Stimulated activated CD4-positive, alpha-beta T cell treated with anti-CD3 and anti-CD28 coated beads, Interleukin-12 subunit alpha, Interleukin-12 subunit beta, amount 100 ng/mL, for 24 hours (primary cell): ENCODE measurements at regions not wholly inside any gene's neighbourhood (a gene's known extent, or its start where the extent isn't known, plus 50 kb on each side); places are given as distances from the start of the nearest gene placed in this dataset.

Experiments used
- DNase-seq, 2 experiments: peaks; one replicate each; pipeline ENCODE4 v3.0.0-alpha.2; 2020; ENCODE audit warnings: low read depth in 2 of 2

DNA sequence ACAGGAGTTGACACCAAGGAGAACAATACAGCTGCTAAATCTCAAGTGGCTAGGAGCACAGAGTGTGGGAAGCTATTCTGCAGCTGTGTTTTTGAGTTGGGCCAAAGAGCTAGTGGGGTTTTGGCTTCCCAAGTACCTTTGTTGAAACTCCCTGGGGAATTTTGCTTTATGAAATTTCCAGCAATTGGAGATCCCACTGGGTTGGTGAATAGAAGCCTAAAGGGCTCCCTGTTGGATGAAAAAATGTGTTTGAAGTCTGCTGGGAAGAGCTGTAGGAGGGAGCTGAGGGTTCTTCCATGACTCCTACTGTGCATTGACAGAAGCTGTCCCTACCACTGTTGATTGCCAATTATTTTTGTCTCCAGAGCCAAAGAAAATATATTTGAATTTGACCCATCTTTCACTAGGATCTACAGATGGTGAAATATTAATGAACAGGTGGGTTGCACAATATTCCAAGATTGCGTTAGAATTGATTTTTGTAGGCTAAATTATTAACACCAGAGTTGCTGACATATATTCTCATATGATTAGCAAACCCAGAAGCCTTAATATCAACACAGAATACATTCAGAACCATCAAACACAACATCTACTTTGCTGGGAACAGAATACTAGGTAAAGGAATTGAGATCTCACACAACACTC lies 95.4 kb upstream of the CYP1B1 start:
- DNase-seq = no peak

GRCh38 chr2:38170733-38171132 lies 94.8 kb upstream of the CYP1B1 start:
- no peak for DNase-seq

GRCh38 chr2:38170067-38170466 lies 94.1 kb upstream of the CYP1B1 start:
- no peak for DNase-seq

DNA sequence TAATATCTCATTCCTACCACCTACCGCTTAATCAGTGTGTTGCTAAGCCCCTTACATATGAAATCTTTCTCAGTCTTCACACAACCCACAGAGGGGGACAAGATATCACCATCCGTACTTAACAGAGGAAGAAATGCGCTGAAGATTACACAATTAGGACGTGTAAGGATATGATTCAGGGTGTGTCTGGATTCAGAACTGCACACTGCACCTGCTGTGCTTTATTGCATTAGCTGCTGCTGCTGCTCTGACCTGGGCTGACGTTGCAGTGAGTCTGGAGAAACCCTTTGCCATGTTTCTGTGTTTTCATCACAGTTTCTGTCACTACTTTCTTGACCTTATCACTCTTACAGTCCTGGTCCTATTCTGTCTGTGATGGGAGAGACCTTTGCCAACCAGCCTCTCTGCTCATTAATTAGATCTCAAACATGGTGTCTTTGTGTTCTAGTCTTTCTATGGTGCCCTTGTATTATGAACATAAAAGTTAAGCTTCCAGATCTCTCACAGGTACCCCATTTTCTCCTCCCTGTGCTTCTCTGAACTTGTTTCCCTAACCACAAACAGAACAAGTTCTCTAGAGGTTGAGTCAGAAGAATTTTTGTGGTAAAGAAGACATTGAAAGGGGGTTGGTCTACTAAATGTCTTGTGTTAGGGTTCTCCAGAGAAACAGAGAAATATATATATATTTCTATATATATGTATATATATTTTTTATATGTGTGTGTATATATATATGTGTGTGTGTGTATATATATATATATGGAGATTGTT lies 92.9 kb upstream of the CYP1B1 start:
- no peak for DNase-seq

DNA sequence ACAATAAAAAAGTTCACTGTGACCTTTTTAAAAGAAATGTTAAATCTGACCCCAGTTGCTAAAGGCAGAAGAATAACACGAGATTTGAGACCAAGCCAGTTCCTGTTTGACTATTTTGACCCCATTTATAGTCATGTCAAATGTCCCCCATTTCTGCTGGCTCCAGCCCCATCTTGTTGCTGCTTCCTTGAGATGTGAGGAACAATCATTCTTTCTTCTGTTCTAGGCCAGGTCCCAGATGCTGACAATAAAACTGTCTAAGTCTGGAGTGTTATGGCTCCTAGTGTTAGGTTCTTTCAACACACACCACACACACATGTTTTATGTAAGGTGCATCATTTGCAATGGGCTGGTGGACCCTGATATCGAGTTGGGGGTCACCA lies 92.0 kb upstream of the CYP1B1 start:
- DNase-seq = no peak

- DNase-seq = no peak
These were observed 89.7 kb upstream of the CYP1B1 start for GRCh38 chr2:38165698-38166097.

- no peak for DNase-seq
These were observed 88.9 kb upstream of the CYP1B1 start for GRCh38 chr2:38164881-38165280.

DNA sequence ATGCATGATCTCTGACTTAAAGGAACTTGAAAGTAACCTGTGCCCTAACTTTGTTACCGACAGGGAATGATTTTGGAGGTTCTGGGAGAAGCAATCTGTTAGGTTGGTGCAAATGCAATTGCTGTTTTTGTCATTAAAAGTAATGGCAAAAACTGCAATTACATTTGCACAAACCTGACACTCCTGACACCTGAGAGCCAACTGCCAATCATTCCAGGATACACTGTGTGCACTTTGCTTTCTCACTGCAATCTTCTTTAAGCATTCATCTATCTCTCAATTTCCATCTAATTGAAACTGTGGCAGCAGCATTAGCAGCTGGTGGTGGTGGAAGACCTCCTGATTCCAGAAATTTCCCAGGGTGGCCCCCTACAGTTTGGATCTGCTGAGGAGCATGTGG lies 87.6 kb upstream of the CYP1B1 start:
- no peak for DNase-seq

GRCh38 chr2:38163006-38163405 lies 87.1 kb upstream of the CYP1B1 start:
- DNase-seq = no peak

DNA sequence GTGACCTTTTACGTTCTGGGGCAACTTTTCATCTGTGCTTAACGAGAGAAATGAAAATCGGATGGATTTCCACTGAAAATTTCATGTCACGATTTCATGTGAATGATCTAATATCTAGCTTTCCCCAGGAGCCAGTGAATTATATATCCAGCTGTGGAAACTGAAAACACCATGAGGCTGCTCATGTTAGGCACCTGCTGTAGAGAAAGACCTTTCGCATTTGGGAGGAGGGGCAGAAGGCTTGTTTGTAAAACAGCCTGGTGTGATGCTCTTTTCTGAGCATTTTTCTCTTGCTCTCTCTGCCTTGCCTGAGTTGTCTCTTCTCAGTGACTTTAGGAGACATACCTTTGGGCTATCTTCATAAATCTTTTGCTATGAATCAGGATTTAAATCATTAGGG lies 84.6 kb upstream of the CYP1B1 start:
- no peak for DNase-seq

DNA sequence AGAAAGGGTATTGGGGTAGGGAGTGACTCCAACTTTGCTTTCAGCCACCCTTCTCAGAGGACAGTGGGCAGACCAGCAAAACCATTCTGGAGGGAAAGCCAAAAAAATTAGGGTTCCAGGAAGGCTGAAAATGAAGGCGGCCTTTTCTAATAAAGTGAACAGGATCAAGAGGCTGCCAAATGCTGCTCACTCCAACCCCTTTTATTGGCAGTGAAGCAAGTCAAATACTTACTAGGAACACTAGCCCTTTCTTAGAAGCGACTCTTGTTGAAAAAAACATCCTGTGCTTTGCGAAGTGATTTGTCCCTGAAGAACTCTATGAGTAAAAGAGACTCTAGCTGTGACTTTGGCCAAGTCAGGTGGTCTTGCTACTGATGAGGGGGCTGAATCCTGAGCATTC lies 83.6 kb upstream of the CYP1B1 start:
- no peak for DNase-seq

GRCh38 chr2:38159191-38159590 lies 83.2 kb upstream of the CYP1B1 start:
- DNase-seq = no peak

GRCh38 chr2:38158378-38159118 lies 82.6 kb upstream of the CYP1B1 start:
- no peak for DNase-seq

DNA sequence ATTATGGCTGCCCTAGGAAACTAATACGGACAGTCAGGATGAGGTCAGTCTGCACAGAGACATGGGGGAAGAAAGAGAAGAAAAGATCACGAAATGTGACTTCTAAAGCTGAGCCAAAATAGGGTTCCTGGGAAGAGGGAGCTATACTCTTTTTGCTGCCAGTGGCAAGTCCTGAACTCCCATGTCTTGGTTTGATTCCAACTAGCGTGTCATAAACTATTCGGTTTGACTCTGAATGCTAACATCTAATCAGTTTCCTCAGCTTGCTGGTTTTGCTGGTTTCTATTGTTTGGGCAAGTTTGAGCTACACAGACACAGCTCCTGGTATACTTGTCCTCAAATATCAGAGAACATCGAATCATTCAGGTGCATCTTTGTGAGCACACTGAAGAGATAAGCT lies 80.5 kb upstream of the CYP1B1 start:
- no peak for DNase-seq

DNA sequence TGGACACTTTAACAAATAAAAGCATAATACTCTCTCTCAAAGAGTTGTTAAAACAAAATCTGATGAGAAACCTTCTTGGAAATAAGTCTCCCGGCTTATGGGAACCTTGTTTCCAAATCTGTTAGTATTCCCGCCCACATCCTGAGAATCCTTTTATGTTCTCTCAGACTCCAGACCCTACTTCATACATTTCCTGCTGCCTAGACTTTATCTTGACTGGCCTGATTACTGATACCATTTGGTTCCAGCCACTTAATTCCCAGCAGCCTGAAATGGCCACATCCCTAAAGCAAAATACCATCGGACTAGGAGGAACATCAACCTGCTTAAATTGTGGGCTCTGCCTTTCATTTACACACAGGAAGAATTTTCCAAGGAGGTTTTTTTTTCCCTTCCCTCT lies 79.1 kb upstream of the CYP1B1 start:
- DNase-seq = no peak

GRCh38 chr2:38154395-38154794 lies 78.4 kb upstream of the CYP1B1 start:
- no peak for DNase-seq

- no peak for DNase-seq
These were observed 77.7 kb upstream of the CYP1B1 start for GRCh38 chr2:38153476-38154135.

- no peak for DNase-seq
These were observed 77.0 kb upstream of the CYP1B1 start for GRCh38 chr2:38152913-38153312.

GRCh38 chr2:38152035-38152434 lies 76.1 kb upstream of the CYP1B1 start:
- DNase-seq = no peak

GRCh38 chr2:38149531-38149930 lies 73.6 kb upstream of the CYP1B1 start:
- DNase-seq = no peak

- DNase-seq = no peak
These were observed 72.5 kb upstream of the CYP1B1 start for GRCh38 chr2:38148501-38148900.

GRCh38 chr2:38147333-38148121 lies 71.6 kb upstream of the CYP1B1 start:
- DNase-seq = no peak
